ENCODE measurements at regions not wholly inside any gene's neighbourhood (a gene's known extent, or its start where the extent isn't known, plus 50 kb on each side); places are given as distances from the start of the nearest gene placed in this dataset.

DNA sequence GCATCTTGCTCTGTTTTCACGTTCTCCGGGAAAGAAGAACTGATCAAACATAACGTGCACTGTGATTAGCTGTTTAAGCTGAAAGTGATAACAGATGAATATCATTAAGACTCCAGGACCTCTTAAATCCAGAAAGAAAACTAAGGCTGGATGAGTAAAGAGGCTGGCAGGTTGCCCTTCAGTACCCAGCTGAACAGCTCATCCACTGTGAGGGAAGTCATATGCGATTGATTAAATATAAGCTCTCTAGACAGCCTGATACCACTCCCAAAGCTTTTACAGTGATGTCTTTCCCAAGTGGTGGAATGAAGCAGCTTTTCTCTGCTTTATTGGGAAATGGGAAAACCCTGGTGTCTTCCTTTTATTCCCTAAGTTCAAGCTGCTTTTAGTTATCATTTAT lies 116.9 kb downstream of the EFNB2 start:
- TF ChIP-seq POLR2A (IDR thresholded peaks at IDR 0.05; ENCODE audit: low read depth, low read length) (no peak), POLR2AphosphoS5 (IDR thresholded peaks at IDR 0.05; ENCODE audit: low read depth, low read length) (no peak)

All from GM12892 (cell line).